Mucosa of rectum (tissue), 2 donors: ENCODE measurements at regions not wholly inside any gene's neighbourhood (a gene's known extent, or its start where the extent isn't known, plus 50 kb on each side); places are given as distances from the start of the nearest gene placed in this dataset.

Source experiments
- H3K27ac ChIP-seq, 2 donors: one replicate each; pipeline ENCODE4 v1.7.0; 2013; ENCODE audit warnings: inconsistent platforms in 2 of 2, low read depth in 2 of 2, low read length in 2 of 2
- H3K27me3 ChIP-seq, 2 donors: one replicate each; pipeline ENCODE4 v1.7.0; 2013; ENCODE audit warnings: low read length in 2 of 2; ENCODE audit not compliant: control insufficient read depth in 2 of 2, insufficient read depth in 2 of 2
- H3K36me3 ChIP-seq, 2 donors: one replicate each; pipeline ENCODE4 v1.7.0; 2013; ENCODE audit warnings: low read length in 2 of 2; ENCODE audit not compliant: control insufficient read depth in 2 of 2, insufficient read depth in 2 of 2
- H3K4me1 ChIP-seq, 2 donors: one replicate each; pipeline ENCODE4 v1.7.0; 2013; ENCODE audit warnings: low read length in 2 of 2, mild to moderate bottlenecking in 1 of 2; ENCODE audit not compliant: control insufficient read depth in 2 of 2, insufficient read depth in 2 of 2
- H3K4me3 ChIP-seq, 2 donors: one replicate each; pipeline ENCODE4 v1.7.0; 2013; ENCODE audit warnings: low read length in 2 of 2
- H3K9ac ChIP-seq, 2 donors: one replicate each; pipeline ENCODE4 v1.7.0; 2013; ENCODE audit warnings: low read length in 2 of 2, low read depth in 1 of 2, mild to moderate bottlenecking in 1 of 2
- H3K9me3 ChIP-seq, 2 donors: one replicate each; pipeline ENCODE4 v1.7.0; 2013; ENCODE audit warnings: low read length in 2 of 2; ENCODE audit not compliant: control insufficient read depth in 2 of 2
- donor health status: healthy.
- donor health status: Normal muscosa, but diverticular disease.

DNA sequence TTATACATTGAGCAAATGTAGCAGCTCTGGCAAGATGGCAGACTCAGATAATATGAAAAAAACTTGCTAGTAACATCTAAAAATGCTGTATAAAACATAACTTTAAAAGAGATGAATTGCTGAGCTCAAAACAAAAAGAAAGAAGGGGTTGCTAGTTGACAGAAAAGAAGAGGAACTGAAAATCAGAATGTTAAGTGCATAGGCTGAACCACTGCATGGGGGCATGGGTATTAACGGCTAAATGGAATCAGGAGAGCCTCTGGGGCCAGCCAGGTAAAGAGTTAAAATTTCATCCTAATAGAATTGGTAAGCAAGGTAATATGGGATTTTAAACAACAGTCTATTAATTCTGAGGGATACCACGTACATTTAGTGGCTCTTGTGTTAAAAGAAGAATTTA, 146.8 kb downstream of the SMC2 start:
- H3K27ac ChIP-seq = no peak overlapping the region
- no peak overlapping the region for H3K4me3 ChIP-seq
- no peaks in the 10 kb centered on the region for H3K4me1 ChIP-seq
- H3K9ac ChIP-seq = no peak overlapping the region
- H3K36me3 ChIP-seq = no peaks in the 10 kb centered on the region
- H3K9me3 ChIP-seq = no peaks in the 10 kb centered on the region
- no peaks in the 10 kb centered on the region for H3K27me3 ChIP-seq

DNA sequence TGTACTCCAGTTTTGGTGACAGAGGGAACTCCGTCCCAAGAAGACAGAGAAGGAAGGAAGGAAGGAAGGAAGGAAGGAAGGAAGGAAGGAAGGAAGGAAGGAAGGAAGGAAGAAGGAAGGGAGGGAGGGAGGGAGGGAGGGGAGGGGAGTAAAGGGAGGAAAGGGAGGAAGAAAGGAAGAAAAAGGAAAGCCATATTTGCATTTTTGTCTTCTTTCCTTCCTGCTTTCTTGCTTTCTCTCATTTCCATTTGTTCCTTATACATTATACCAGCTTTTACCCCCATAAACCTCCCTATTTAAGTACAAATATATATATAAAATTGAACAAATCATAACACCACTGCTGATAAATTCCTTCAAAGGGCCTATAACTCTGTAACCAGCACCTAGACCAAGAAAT, 151.8 kb downstream of the SMC2 start:
- H3K36me3 ChIP-seq = no peaks in the 10 kb centered on the region
- H3K4me3 ChIP-seq = no peak overlapping the region
- H3K27ac ChIP-seq = no peak overlapping the region
- H3K4me1 ChIP-seq = no peaks in the 10 kb centered on the region
- H3K9ac ChIP-seq = no peak overlapping the region
- no peaks in the 10 kb centered on the region for H3K27me3 ChIP-seq
- H3K9me3 ChIP-seq = no peaks in the 10 kb centered on the region

DNA sequence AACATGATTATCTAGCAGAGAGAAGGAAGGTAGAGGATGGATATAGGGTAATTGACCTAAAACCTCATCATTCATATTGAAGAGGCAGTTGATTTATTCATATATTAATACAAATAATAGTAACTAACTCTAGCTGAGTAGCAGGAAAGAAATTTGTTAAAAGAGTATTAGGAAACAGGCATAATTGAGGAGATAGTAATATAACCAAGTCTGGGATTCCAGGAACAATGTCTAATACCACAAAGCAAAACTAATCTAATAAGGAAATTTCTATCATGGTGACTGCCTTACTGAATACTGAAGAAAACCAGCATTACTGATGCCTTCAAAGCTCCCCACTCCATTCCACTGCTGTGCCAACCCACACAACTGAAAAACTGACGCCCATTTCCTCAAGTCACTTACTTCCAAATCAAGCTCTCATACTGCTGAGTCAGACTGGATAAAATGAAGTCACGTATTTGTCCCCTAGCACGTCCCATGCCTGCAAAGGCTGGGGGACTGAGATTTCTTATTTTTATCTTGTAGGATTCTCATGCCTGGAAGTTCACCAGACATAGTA, 153.9 kb downstream of the SMC2 start:
- Histone ChIP-seq H3K9me3 (peaks cover 0 to 2% of the 10 kb centered on the region in 2 donors), H3K9ac (no peak overlapping the region), H3K36me3 (no peaks in the 10 kb centered on the region), H3K4me1 (no peaks in the 10 kb centered on the region), H3K27me3 (no peaks in the 10 kb centered on the region), H3K4me3 (no peak overlapping the region), H3K27ac (no peak overlapping the region)

DNA sequence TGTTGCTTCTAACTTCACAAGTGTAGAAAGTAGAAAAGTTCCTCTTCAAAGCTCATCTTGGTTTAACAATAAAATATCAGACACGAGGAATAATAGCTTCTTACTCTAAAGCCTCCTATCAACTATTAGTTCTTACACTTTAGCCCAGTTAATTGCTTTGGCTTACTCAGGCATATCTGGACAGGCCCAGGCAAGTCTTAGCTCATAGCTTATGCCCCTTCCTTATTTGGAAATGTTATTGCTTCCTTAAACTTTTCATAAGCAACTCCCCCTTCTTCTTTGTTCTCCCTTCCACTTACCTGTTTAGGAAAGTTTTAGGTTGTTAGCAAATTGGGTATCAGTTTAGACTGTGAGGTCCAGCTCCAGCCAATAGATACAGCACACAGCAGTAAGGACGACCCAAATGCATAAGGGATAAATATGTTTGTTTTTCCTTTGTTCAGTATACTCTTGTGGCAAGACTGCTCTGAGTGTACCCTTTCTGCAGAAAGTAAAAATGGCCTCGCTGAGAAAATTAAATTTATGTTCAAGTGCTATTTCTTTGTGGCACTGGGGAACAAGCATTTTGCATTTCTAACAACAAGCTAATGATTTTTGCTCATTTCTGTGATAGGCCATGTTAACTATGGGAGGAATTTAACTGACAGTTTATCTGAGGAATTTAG, 162.1 kb downstream of the SMC2 start:
- Histone ChIP-seq H3K27ac (no peak overlapping the region), H3K4me3 (no peak overlapping the region), H3K4me1 (no peaks in the 10 kb centered on the region), H3K9ac (no peak overlapping the region), H3K9me3 (peaks cover 0 to 3% of the 10 kb centered on the region in 2 donors), H3K27me3 (no peaks in the 10 kb centered on the region), H3K36me3 (no peaks in the 10 kb centered on the region)

DNA sequence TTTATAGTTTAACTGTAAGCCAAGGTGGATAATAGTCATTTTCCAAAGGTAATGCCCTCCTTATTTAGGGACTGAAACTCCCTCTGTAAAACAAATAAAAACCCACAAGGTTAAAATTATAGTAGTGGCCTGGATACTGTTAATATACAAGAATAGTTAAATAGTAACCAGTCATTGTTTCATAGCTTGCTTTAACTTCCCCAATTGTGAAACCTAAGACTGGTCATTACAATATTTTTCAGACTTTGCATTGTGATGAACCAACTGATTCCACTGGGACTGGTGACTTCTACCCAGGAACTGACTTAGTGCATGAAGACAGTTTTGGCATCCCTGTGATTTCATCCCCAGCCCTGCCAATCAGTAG, 162.6 kb downstream of the SMC2 start:
- H3K4me3 ChIP-seq = no peak overlapping the region
- H3K27me3 ChIP-seq = no peaks in the 10 kb centered on the region
- H3K4me1 ChIP-seq = no peaks in the 10 kb centered on the region
- no peak overlapping the region for H3K9ac ChIP-seq
- H3K9me3 ChIP-seq = peaks cover 0 to 3% of the 10 kb centered on the region in 2 donors
- no peaks in the 10 kb centered on the region for H3K36me3 ChIP-seq
- H3K27ac ChIP-seq = no peak overlapping the region

DNA sequence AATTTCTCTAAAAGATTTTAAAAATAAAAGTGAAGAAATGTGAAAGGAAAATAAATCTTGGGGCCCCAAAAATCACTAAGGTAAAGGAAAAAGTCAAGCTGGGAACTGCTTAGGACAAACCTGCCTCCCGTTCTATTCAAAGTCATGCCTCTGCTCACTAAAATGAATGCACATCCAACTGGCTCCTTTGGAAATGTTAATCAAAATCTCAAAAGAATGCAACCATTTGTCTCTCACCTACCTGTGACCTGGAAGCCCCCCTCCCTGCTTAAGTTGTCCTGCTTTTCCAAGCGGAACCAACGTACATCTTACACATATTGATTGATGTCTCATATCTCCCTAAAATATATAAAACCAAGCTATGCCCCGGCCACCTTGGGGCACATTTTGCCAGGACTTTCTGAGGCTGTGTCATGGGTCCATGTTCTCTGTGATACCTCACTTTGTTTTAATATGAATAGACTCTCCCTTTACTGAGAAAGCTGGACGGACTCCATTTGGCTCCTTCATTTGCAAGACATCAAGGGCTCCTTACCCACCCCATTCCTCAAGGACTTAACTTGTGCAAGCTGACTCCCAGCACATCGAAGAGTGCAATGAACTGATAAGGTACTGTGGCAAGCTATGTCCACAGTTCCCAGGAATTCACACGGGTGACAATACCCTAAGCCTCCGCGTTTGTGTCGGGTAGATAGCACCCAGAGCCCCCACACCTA, 164.3 kb downstream of the SMC2 start:
- Histone ChIP-seq H3K4me1 (peaks cover 0 to under 1% of the 10 kb centered on the region in 2 donors), H3K27me3 (no peaks in the 10 kb centered on the region), H3K9me3 (no peaks in the 10 kb centered on the region), H3K27ac (no peak overlapping the region), H3K4me3 (no peak overlapping the region), H3K36me3 (no peaks in the 10 kb centered on the region), H3K9ac (no peak overlapping the region)

DNA sequence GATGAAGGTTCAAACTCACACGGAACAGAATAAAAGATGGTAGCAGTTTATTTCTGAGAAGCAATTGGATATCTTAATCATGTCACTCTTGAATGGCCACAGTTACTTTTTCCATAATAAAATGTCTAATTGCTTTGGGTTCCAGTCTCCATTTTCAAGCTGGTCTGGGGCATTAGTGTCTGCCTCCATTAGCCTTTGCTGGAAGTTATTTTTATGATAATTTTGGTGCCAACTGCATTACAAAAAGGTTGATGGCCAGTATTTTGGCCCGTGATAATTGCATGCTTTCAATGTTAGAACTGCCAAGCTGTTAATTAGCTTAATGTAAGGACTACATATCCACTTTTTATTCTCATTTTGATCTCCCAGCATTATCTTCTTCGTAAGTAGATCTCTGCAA, 165.9 kb downstream of the SMC2 start:
- Histone ChIP-seq H3K27ac (no peak overlapping the region), H3K4me1 (peaks cover 0 to 4% of the 10 kb centered on the region in 2 donors), H3K9ac (no peak overlapping the region), H3K27me3 (no peaks in the 10 kb centered on the region), H3K9me3 (no peaks in the 10 kb centered on the region), H3K36me3 (no peaks in the 10 kb centered on the region), H3K4me3 (no peak overlapping the region)

DNA sequence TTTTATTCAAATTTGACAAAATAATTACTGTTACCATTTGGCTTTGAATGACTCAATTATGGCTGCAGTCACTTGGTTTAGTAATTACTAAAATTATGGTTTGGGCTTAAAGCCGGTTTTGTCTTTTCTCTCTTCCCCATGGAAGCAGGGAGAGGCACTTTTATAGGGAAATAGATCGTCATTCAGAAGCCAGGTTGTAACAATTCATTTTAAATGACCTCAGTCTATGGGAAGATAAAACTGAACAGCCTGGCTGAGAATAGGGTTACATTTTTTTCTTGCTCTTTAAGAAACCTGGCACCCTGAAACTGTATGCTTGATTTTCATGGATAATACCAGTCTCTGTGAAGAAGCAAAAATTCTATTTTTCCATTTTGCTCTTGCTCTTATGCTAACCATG, 169.8 kb downstream of the SMC2 start:
- H3K9me3 ChIP-seq = no peaks in the 10 kb centered on the region
- no peaks in the 10 kb centered on the region for H3K36me3 ChIP-seq
- no peak overlapping the region for H3K4me3 ChIP-seq
- H3K27ac ChIP-seq = no peak overlapping the region
- peaks cover 0 to 4% of the 10 kb centered on the region in 2 donors for H3K4me1 ChIP-seq
- no peaks in the 10 kb centered on the region for H3K27me3 ChIP-seq
- no peak overlapping the region for H3K9ac ChIP-seq

DNA sequence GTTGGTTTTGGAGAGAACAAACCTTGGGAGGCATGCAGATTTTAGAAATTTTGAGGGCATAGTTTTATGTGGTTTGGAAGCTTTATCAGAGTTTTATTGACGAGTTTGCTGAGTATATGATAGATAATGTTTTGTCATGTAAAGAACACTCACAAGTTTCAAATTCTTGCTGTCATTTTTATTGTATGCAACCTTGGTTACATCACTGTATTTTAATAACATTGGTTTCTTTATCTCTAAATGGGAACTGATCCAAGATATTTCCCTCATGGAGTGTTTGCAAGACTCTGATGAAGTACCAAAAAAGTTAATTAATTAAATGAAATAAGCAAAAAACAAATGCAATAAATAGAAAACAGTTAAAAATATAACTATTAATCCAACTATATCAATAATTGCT, 170.3 kb downstream of the SMC2 start:
- Histone ChIP-seq H3K27ac (no peak overlapping the region), H3K9ac (no peak overlapping the region), H3K4me1 (peaks cover 0 to 4% of the 10 kb centered on the region in 2 donors), H3K4me3 (no peak overlapping the region), H3K9me3 (no peaks in the 10 kb centered on the region), H3K27me3 (no peaks in the 10 kb centered on the region), H3K36me3 (no peaks in the 10 kb centered on the region)

DNA sequence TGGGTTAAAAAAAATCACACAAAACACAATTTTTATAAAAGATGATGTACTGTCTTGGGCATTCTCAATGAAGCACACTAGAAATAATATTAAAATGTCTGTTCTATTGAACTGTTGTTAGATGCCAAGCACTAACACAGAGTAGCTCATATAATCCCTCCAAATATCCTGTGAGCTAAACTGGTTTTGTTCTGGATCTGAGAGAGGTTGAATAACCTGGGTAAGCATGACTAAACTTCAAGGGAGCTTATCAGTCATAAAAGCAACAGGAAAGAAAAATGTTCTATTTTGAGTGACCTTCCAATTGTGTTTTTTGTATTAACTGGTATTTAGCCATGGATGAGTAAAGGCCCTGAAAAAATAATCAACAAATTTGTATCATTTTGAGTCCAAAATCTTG, 175.3 kb downstream of the SMC2 start:
- H3K27ac ChIP-seq = no peak overlapping the region
- no peak overlapping the region for H3K4me3 ChIP-seq
- H3K9ac ChIP-seq = no peak overlapping the region
- H3K9me3 ChIP-seq = no peaks in the 10 kb centered on the region
- H3K27me3 ChIP-seq = no peaks in the 10 kb centered on the region
- H3K36me3 ChIP-seq = no peaks in the 10 kb centered on the region
- no peaks in the 10 kb centered on the region for H3K4me1 ChIP-seq
